ENCODE measurements at regions not wholly inside any gene's neighbourhood (a gene's known extent, or its start where the extent isn't known, plus 50 kb on each side); places are given as distances from the start of the nearest gene placed in this dataset.

GRCh38 chr12:87051621-87052020, 795.4 kb upstream of the MGAT4C start:
- H3K9me3 ChIP-seq (ENCODE audit: low read depth), result no peaks in the 10 kb centered on the region
- no peak overlapping the region for H3K4me3 ChIP-seq
- H3K27me3 ChIP-seq, result no peaks in the 10 kb centered on the region
- H3K36me3 ChIP-seq, result no peaks in the 10 kb centered on the region
- H3K27ac ChIP-seq, result no peak overlapping the region
- no peak for TF ChIP-seq CTCF (IDR thresholded peaks at IDR 0.05; ENCODE audit: low read depth, low read length)
- H3K4me1 ChIP-seq (ENCODE audit: low read depth), result no peaks in the 10 kb centered on the region
- DNase-seq (ENCODE audit: low read depth in 1 of 2, low spot score in 1 of 2), result peak in 1 of 2 donors; percentile 4

- Histone ChIP-seq H3K27me3 (no peaks in the 10 kb centered on the region), H3K4me3 (no peak overlapping the region), H3K4me1 (ENCODE audit: low read depth) (no peaks in the 10 kb centered on the region), H3K36me3 (no peaks in the 10 kb centered on the region), H3K9me3 (ENCODE audit: low read depth) (no peaks in the 10 kb centered on the region), H3K27ac (no peak overlapping the region)
- no peak for DNase-seq (ENCODE audit: low read depth in 1 of 2, low spot score in 1 of 2)
- no peak for TF ChIP-seq CTCF (IDR thresholded peaks at IDR 0.05; ENCODE audit: low read depth, low read length)
Measured at GRCh38 chr12:87047691-87048090, 791.5 kb upstream of the MGAT4C start.

- no peak for DNase-seq (ENCODE audit: low read depth in 1 of 2, low spot score in 1 of 2)
- no peaks in the 10 kb centered on the region for H3K4me1 ChIP-seq (ENCODE audit: low read depth)
- no peak overlapping the region for H3K4me3 ChIP-seq
- TF ChIP-seq CTCF (IDR thresholded peaks at IDR 0.05; ENCODE audit: low read depth, low read length), result no peak
- no peaks in the 10 kb centered on the region for H3K36me3 ChIP-seq
- H3K27ac ChIP-seq, result no peak overlapping the region
- H3K9me3 ChIP-seq (ENCODE audit: low read depth), result no peaks in the 10 kb centered on the region
- no peaks in the 10 kb centered on the region for H3K27me3 ChIP-seq
Measured at GRCh38 chr12:87039536-87039935, 783.3 kb upstream of the MGAT4C start.

- no peak overlapping the region for H3K27ac ChIP-seq
- TF ChIP-seq CTCF (IDR thresholded peaks at IDR 0.05; ENCODE audit: low read depth, low read length), result no peak
- H3K4me1 ChIP-seq (ENCODE audit: low read depth), result no peaks in the 10 kb centered on the region
- no peak overlapping the region for H3K4me3 ChIP-seq
- H3K27me3 ChIP-seq, result no peaks in the 10 kb centered on the region
- DNase-seq (ENCODE audit: low read depth in 1 of 2, low spot score in 1 of 2), result no peak
- no peaks in the 10 kb centered on the region for H3K36me3 ChIP-seq
- no peaks in the 10 kb centered on the region for H3K9me3 ChIP-seq (ENCODE audit: low read depth)
Measured at GRCh38 chr12:87038098-87038497, 781.9 kb upstream of the MGAT4C start.

GRCh38 chr12:87025976-87026375, 769.8 kb upstream of the MGAT4C start:
- H3K27ac ChIP-seq, result no peak overlapping the region
- no peaks in the 10 kb centered on the region for H3K9me3 ChIP-seq (ENCODE audit: low read depth)
- no peak for TF ChIP-seq CTCF (IDR thresholded peaks at IDR 0.05; ENCODE audit: low read depth, low read length)
- no peaks in the 10 kb centered on the region for H3K27me3 ChIP-seq
- no peaks in the 10 kb centered on the region for H3K36me3 ChIP-seq
- H3K4me3 ChIP-seq, result no peak overlapping the region
- peak in 1 of 2 donors; percentile 2 for DNase-seq (ENCODE audit: low read depth in 1 of 2, low spot score in 1 of 2)
- H3K4me1 ChIP-seq (ENCODE audit: low read depth), result no peaks in the 10 kb centered on the region

- TF ChIP-seq CTCF (IDR thresholded peaks at IDR 0.05; ENCODE audit: low read depth, low read length), result no peak
- Histone ChIP-seq H3K4me3 (no peak overlapping the region), H3K36me3 (no peaks in the 10 kb centered on the region), H3K27ac (no peak overlapping the region), H3K4me1 (ENCODE audit: low read depth) (no peaks in the 10 kb centered on the region), H3K9me3 (ENCODE audit: low read depth) (no peaks in the 10 kb centered on the region), H3K27me3 (no peaks in the 10 kb centered on the region)
- no peak for DNase-seq (ENCODE audit: low read depth in 1 of 2, low spot score in 1 of 2)
Measured at GRCh38 chr12:87021400-87021799, 765.2 kb upstream of the MGAT4C start.
